Parathyroid adenoma (tissue), 2 donors: ENCODE measurements at regions not wholly inside any gene's neighbourhood (a gene's known extent, or its start where the extent isn't known, plus 50 kb on each side); places are given as distances from the start of the nearest gene placed in this dataset.

Source experiments
- H2AFZ ChIP-seq: fragments of 300-600 bp; sonication (generic); one replicate; pipeline ENCODE4 v1.7.0; 2017; ENCODE audit warnings: antibody characterized with exemption, mild to moderate bottlenecking
- H3K27ac ChIP-seq: fragments of 300-600 bp; sonication (generic); one replicate; pipeline ENCODE4 v1.7.0; 2017
- H3K27me3 ChIP-seq: fragments of 300-600 bp; sonication (generic); one replicate; pipeline ENCODE4 v1.7.0; 2017; ENCODE audit warnings: low read length; ENCODE audit not compliant: control insufficient read depth, insufficient read depth
- H3K36me3 ChIP-seq: fragments of 300-600 bp; sonication (generic); one replicate; pipeline ENCODE4 v1.7.0; 2017; ENCODE audit warnings: low read length; ENCODE audit not compliant: control insufficient read depth, insufficient read depth
- H3K4me1 ChIP-seq: fragments of 300-600 bp; sonication (generic); one replicate; pipeline ENCODE4 v1.7.0; 2017; ENCODE audit warnings: control low read depth
- H3K4me2 ChIP-seq: fragments of 300-600 bp; sonication (generic); one replicate; pipeline ENCODE4 v1.7.0; 2017; ENCODE audit warnings: low read length
- H3K4me3 ChIP-seq: fragments of 300-600 bp; sonication (generic); one replicate; pipeline ENCODE4 v1.7.0; 2017; ENCODE audit warnings: low read depth, low read length
- H3K79me2 ChIP-seq: fragments of 300-600 bp; sonication (generic); one replicate; pipeline ENCODE4 v1.7.0; 2017; ENCODE audit warnings: control low read depth
- H3K9ac ChIP-seq: fragments of 300-600 bp; sonication (generic); one replicate; pipeline ENCODE4 v1.7.0; 2017; ENCODE audit warnings: mild to moderate bottlenecking
- H3K9me3 ChIP-seq: fragments of 300-600 bp; sonication (generic); one replicate; pipeline ENCODE4 v1.7.0; 2017; ENCODE audit warnings: low read length; ENCODE audit not compliant: control insufficient read depth
- CTCF ChIP-seq: fragments of 300-600 bp; sonication (generic); IDR thresholded peaks from one replicate; pipeline ENCODE4 v1.7.0; 2017; ENCODE audit warnings: antibody characterized with exemption, mild to moderate bottlenecking
- donor health status: primary hyperparathyroidism.

GRCh38 chr9:71614409-71615010 lies 153.8 kb downstream of the CEMIP2 start:
- no peaks in the 10 kb centered on the region for H3K4me1 ChIP-seq
- no peaks in the 10 kb centered on the region for H3K36me3 ChIP-seq

GRCh38 chr9:71612889-71613288 lies 155.4 kb downstream of the CEMIP2 start:
- H3K79me2 ChIP-seq = no peaks in the 10 kb centered on the region
- no peak overlapping the region for H3K4me3 ChIP-seq
- H3K27me3 ChIP-seq = no peaks in the 10 kb centered on the region
- H3K4me2 ChIP-seq = no peak overlapping the region
- no peak overlapping the region for H3K9ac ChIP-seq
- H3K4me1 ChIP-seq = no peaks in the 10 kb centered on the region
- H3K9me3 ChIP-seq = no peaks in the 10 kb centered on the region
- H2AFZ ChIP-seq = no peak overlapping the region
- H3K27ac ChIP-seq = no peak overlapping the region
- no peaks in the 10 kb centered on the region for H3K36me3 ChIP-seq
- TF ChIP-seq CTCF = no peak

More at GRCh38 chr9:71614409-71615010, 153.8 kb downstream of the CEMIP2 start:
- no peak overlapping the region for H3K27ac ChIP-seq
- no peak overlapping the region for H3K4me3 ChIP-seq
- H2AFZ ChIP-seq = no peak overlapping the region
- no peak overlapping the region for H3K9ac ChIP-seq
- no peaks in the 10 kb centered on the region for H3K9me3 ChIP-seq
- no peak overlapping the region for H3K4me2 ChIP-seq
- no peaks in the 10 kb centered on the region for H3K79me2 ChIP-seq
- no peaks in the 10 kb centered on the region for H3K27me3 ChIP-seq
- TF ChIP-seq CTCF = no peak

GRCh38 chr9:71609448-71609830 lies 158.9 kb downstream of the CEMIP2 start:
- no peak for TF ChIP-seq CTCF
- H3K36me3 ChIP-seq = no peaks in the 10 kb centered on the region
- no peak overlapping the region for H3K9ac ChIP-seq
- no peak overlapping the region for H3K27ac ChIP-seq
- H3K4me3 ChIP-seq = no peak overlapping the region
- H3K4me1 ChIP-seq = peaks cover 3% of the 10 kb centered on the region
- H2AFZ ChIP-seq = no peak overlapping the region
- no peaks in the 10 kb centered on the region for H3K27me3 ChIP-seq
- no peak overlapping the region for H3K4me2 ChIP-seq
- no peaks in the 10 kb centered on the region for H3K9me3 ChIP-seq
- H3K79me2 ChIP-seq = no peaks in the 10 kb centered on the region

- no peak overlapping the region for H3K4me2 ChIP-seq
- H3K9me3 ChIP-seq = no peaks in the 10 kb centered on the region
- H3K79me2 ChIP-seq = no peaks in the 10 kb centered on the region
- no peaks in the 10 kb centered on the region for H3K27me3 ChIP-seq
- H3K4me3 ChIP-seq = no peak overlapping the region
- H3K4me1 ChIP-seq = peaks cover 3% of the 10 kb centered on the region
- H3K36me3 ChIP-seq = no peaks in the 10 kb centered on the region
- H3K27ac ChIP-seq = no peak overlapping the region
- H3K9ac ChIP-seq = no peak overlapping the region
- no peak overlapping the region for H2AFZ ChIP-seq
- no peak for TF ChIP-seq CTCF
These were observed 159.4 kb downstream of the CEMIP2 start for GRCh38 chr9:71608825-71609447.

- Histone ChIP-seq H3K4me3 (no peak overlapping the region), H3K36me3 (no peaks in the 10 kb centered on the region), H3K79me2 (no peaks in the 10 kb centered on the region), H3K9me3 (no peaks in the 10 kb centered on the region), H3K27me3 (no peaks in the 10 kb centered on the region), H3K4me2 (peak overlapping the region; percentile 27), H2AFZ (no peak overlapping the region), H3K27ac (peak overlapping the region; percentile 74), H3K9ac (no peak overlapping the region), H3K4me1 (peaks cover 3% of the 10 kb centered on the region)
- TF ChIP-seq CTCF = no peak
These were observed 160.3 kb downstream of the CEMIP2 start for GRCh38 chr9:71608021-71608420.
